HEK293 (cell line): ENCODE measurements at regions not wholly inside any gene's neighbourhood (a gene's known extent, or its start where the extent isn't known, plus 50 kb on each side); places are given as distances from the start of the nearest gene placed in this dataset.

Experiments
- CTCF ChIA-PET: fragments of 350-600 bp; formaldehyde crosslinking; extraction: SDS; loops from one replicate; lab custom pipeline; 2021; ENCODE audit warnings: antibody characterized with exemption; lab: Yijun Ruan, JAX
- POLR2A ChIA-PET: fragments of 300-600 bp; formaldehyde crosslinking; extraction: SDS; loops from one replicate; lab custom pipeline; 2020; ENCODE audit warnings: antibody characterized with exemption, inconsistent platforms; lab: Yijun Ruan, JAX
- H3K27ac ChIP-seq: fragments of 200-500 bp; sonication (Bioruptor generic); 2 replicates; pipeline ENCODE4 v1.5.1; 2014; ENCODE audit warnings: low read depth, low read length, control low read depth, inconsistent platforms; ENCODE audit errors: extremely low read depth
- H3K36me3 ChIP-seq, 2 experiments: fragments of 200-500 bp in 1 of 2; sonication (Bioruptor generic) in 1 of 2; 1 replicate in 1 of 2; 2 replicates in 1 of 2; pipeline ENCODE4 v1.5.1; 2014 to 2017; ENCODE audit warnings: inconsistent platforms in 2 of 2, low read length in 2 of 2; ENCODE audit not compliant: control insufficient read depth in 2 of 2, insufficient read depth in 1 of 2
- H3K4me1 ChIP-seq: fragments of 200-500 bp; sonication (Bioruptor generic); 2 replicates; pipeline ENCODE4 v1.5.1; 2014; ENCODE audit warnings: mild to moderate bottlenecking, low read length, inconsistent platforms; ENCODE audit not compliant: control insufficient read depth, insufficient read depth
- H3K4me3 ChIP-seq: 2 replicates; pipeline ENCODE4 v1.5.1; 2011; ENCODE audit warnings: low read depth, mild to moderate bottlenecking, control low read depth, low read length, moderate library complexity
- H3K9me3 ChIP-seq: fragments of 200-500 bp; sonication (Bioruptor generic); 2 replicates; pipeline ENCODE4 v1.5.1; 2014; ENCODE audit warnings: low read depth, low read length, inconsistent platforms; ENCODE audit not compliant: control insufficient read depth, insufficient read depth
- MYNN ChIP-seq: fragments of 450-650 bp; formaldehyde crosslinking; IDR thresholded peaks from 2 replicates; pipeline ENCODE4 v1.5.1; 2016; ENCODE audit warnings: missing biosample characterization, missing genetic modification characterization, borderline replicate concordance
- REPIN1 ChIP-seq: fragments of 450-650 bp; formaldehyde crosslinking; IDR thresholded peaks from 2 replicates; pipeline ENCODE4 v1.5.1; 2017; ENCODE audit warnings: missing biosample characterization, missing genetic modification characterization, low read depth
- ZNF114 ChIP-seq: fragments of 450-650 bp; formaldehyde crosslinking; IDR thresholded peaks from 2 replicates; pipeline ENCODE4 v1.5.0; 2017; ENCODE audit warnings: missing biosample characterization, missing genetic modification characterization
- ZNF394 ChIP-seq: fragments of 450-650 bp; formaldehyde crosslinking; IDR thresholded peaks from 2 replicates; pipeline ENCODE4 v1.5.1; 2016; ENCODE audit warnings: missing biosample characterization, missing genetic modification characterization, mild to moderate bottlenecking, moderate library complexity, borderline replicate concordance
- ZNF629 ChIP-seq: fragments of 450-650 bp; formaldehyde crosslinking; IDR thresholded peaks from 2 replicates; pipeline ENCODE4 v1.5.1; 2017; ENCODE audit warnings: missing biosample characterization, missing genetic modification characterization
- ZNF658 ChIP-seq: fragments of 450-650 bp; formaldehyde crosslinking; IDR thresholded peaks from 2 replicates; pipeline ENCODE4; 2016; ENCODE audit warnings: missing biosample characterization, missing genetic modification characterization

GRCh38 chr9:73007966-73008672, 55.3 kb upstream of the ALDH1A1 start (continued):
- TF ChIP-seq ZNF658 (tag by site-specific recombination), result no peak
- no peak for TF ChIP-seq MYNN (tag by site-specific recombination)
- no peak for TF ChIP-seq ZNF394 (tag by site-specific recombination)

DNA sequence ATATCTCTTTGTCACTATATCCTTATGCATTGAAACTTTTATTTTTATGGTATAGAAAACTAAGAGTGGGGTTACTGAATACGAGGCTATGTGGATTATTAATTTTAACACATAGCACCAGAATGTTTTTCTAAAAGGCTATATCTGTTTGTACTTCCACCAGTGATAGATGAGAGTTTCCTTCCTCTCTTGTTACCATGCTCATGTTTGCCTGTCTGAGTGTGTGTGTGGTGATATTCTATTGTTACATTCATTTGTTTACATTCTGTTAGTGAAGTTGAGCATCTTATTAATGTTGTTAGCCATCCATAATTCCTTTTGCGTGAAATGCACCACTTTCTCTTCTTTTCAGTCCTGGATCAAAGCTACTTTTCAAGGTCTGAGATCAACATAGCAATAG, 54.1 kb upstream of the ALDH1A1 start:
- no peak overlapping the region for H3K4me3 ChIP-seq
- ChIA-PET CTCF (interaction anchor here (3.8 kb wide), 1 partner anchor 16 kb away, joined by 25 read pairs; no protein-coding TSS in a partner anchor), POLR2A (no interaction called here)
- no peak overlapping the region for H3K27ac ChIP-seq
- H3K9me3 ChIP-seq, result no peaks in the 10 kb centered on the region
- no peaks in the 10 kb centered on the region for H3K36me3 ChIP-seq
- H3K4me1 ChIP-seq, result no peaks in the 10 kb centered on the region
- TF ChIP-seq ZNF629 (tag by site-specific recombination) (no peak), REPIN1 (no peak), ZNF114 (tag by site-specific recombination) (no peak)
